Natural killer cell treated with Interleukin-12 subunit alpha and Interleukin-12 subunit beta and Interleukin-15 and Interleukin-18, amount 100 ng/mL, for 72 hours (primary cell): ENCODE measurements at regions not wholly inside any gene's neighbourhood (a gene's known extent, or its start where the extent isn't known, plus 50 kb on each side); places are given as distances from the start of the nearest gene placed in this dataset.
A peak's percentile ranks its signal among the peaks of the same experiment; 100 is the strongest.

ENCODE experiments used
- ATAC-seq, 2 donors: fragments of 150-1000 bp; cut with Tn5 transposase in 1 of 2; sonication (Bioruptor Pico), chemical (Tn5 transposase) in 1 of 2; 2 replicates each; pipeline ENCODE4 v1.10.0; 2021
- DNase-seq: peaks from one replicate; pipeline ENCODE4 v3.0.0; 2022; ENCODE audit warnings: low spot score
- H3K27ac Mint-ChIP-seq, 2 donors: 1 replicate in 1 of 2; 2 replicates in 1 of 2; pipeline ENCODE4 v1.8.0; 2022; ENCODE audit warnings: mixed read lengths in 2 of 2, mild to moderate bottlenecking in 1 of 2, moderate library complexity in 1 of 2
- H3K27me3 Mint-ChIP-seq, 2 donors: 1 replicate in 1 of 2; 2 replicates in 1 of 2; pipeline ENCODE4 v1.8.0; 2022; ENCODE audit warnings: mixed read lengths in 2 of 2
- H3K36me3 Mint-ChIP-seq: one replicate; pipeline ENCODE4 v1.8.0; 2022; ENCODE audit warnings: mixed read lengths
- H3K4me1 Mint-ChIP-seq, 2 donors: 1 replicate in 1 of 2; 2 replicates in 1 of 2; pipeline ENCODE4 v1.8.0; 2022; ENCODE audit warnings: low read depth in 2 of 2, mixed read lengths in 2 of 2, mild to moderate bottlenecking in 1 of 2
- H3K4me3 Mint-ChIP-seq: one replicate; pipeline ENCODE4 v1.8.0; 2022; ENCODE audit warnings: mixed read lengths
- H3K9me3 Mint-ChIP-seq: 2 replicates; pipeline ENCODE4 v1.8.0; 2022; ENCODE audit warnings: mixed read lengths

- ATAC-seq (no peak), DNase-seq (no peak)
- no peaks in the 10 kb centered on the region for H3K4me1 Mint-ChIP-seq
- no peak overlapping the region for H3K27ac Mint-ChIP-seq
- no peak overlapping the region for H3K4me3 Mint-ChIP-seq
- no peaks in the 10 kb centered on the region for H3K36me3 Mint-ChIP-seq
- H3K9me3 Mint-ChIP-seq: no peaks in the 10 kb centered on the region
- H3K27me3 Mint-ChIP-seq: peaks cover 26 to 44% of the 10 kb centered on the region in 2 donors
These were observed 500.0 kb upstream of the RUNX1 start for GRCh38 chr21:35548904-35549615.

- Mint-ChIP-seq H3K4me1 (no peaks in the 10 kb centered on the region), H3K9me3 (no peaks in the 10 kb centered on the region), H3K36me3 (no peaks in the 10 kb centered on the region), H3K27me3 (peaks cover 34 to 50% of the 10 kb centered on the region in 2 donors), H3K27ac (no peak overlapping the region), H3K4me3 (no peak overlapping the region)
- DNase-seq (no peak), ATAC-seq (no peak)
These were observed 499.1 kb upstream of the RUNX1 start for GRCh38 chr21:35547946-35548774.

GRCh38 chr21:35543746-35544145, 494.6 kb upstream of the RUNX1 start:
- H3K27me3 Mint-ChIP-seq: peaks cover 38 to 59% of the 10 kb centered on the region in 2 donors
- H3K36me3 Mint-ChIP-seq: no peaks in the 10 kb centered on the region
- DNase-seq (no peak), ATAC-seq (no peak)
- H3K4me3 Mint-ChIP-seq: no peak overlapping the region
- no peak overlapping the region for H3K27ac Mint-ChIP-seq
- H3K4me1 Mint-ChIP-seq: no peaks in the 10 kb centered on the region
- no peaks in the 10 kb centered on the region for H3K9me3 Mint-ChIP-seq

GRCh38 chr21:35540950-35541638, 492.0 kb upstream of the RUNX1 start:
- H3K27ac Mint-ChIP-seq: no peak overlapping the region
- H3K36me3 Mint-ChIP-seq: peaks cover 4% of the 10 kb centered on the region

GRCh38 chr21:35538386-35538785, 489.3 kb upstream of the RUNX1 start:
- DNase-seq (no peak), ATAC-seq (no peak)
- Mint-ChIP-seq H3K9me3 (peaks cover 4% of the 10 kb centered on the region), H3K4me3 (no peak overlapping the region), H3K36me3 (peaks cover 12% of the 10 kb centered on the region), H3K27ac (no peak overlapping the region), H3K4me1 (no peaks in the 10 kb centered on the region), H3K27me3 (peaks cover 15 to 42% of the 10 kb centered on the region in 2 donors)

More at GRCh38 chr21:35540950-35541638, 492.0 kb upstream of the RUNX1 start:
- peaks cover 28 to 56% of the 10 kb centered on the region in 2 donors for H3K27me3 Mint-ChIP-seq
- ATAC-seq (no peak), DNase-seq (no peak)
- H3K9me3 Mint-ChIP-seq: peaks cover 1% of the 10 kb centered on the region
- H3K4me1 Mint-ChIP-seq: no peaks in the 10 kb centered on the region
- no peak overlapping the region for H3K4me3 Mint-ChIP-seq

GRCh38 chr21:35537604-35538003, 488.5 kb upstream of the RUNX1 start:
- DNase-seq (no peak), ATAC-seq (no peak)
- H3K4me1 Mint-ChIP-seq: no peaks in the 10 kb centered on the region
- no peak overlapping the region for H3K4me3 Mint-ChIP-seq
- peaks cover 11 to 42% of the 10 kb centered on the region in 2 donors for H3K27me3 Mint-ChIP-seq
- peaks cover 4% of the 10 kb centered on the region for H3K9me3 Mint-ChIP-seq
- H3K27ac Mint-ChIP-seq: no peak overlapping the region
- peaks cover 12% of the 10 kb centered on the region for H3K36me3 Mint-ChIP-seq

- Mint-ChIP-seq H3K27me3 (peaks cover 7 to 25% of the 10 kb centered on the region in 2 donors), H3K4me3 (no peak overlapping the region), H3K4me1 (peaks cover 8 to 9% of the 10 kb centered on the region in 2 donors), H3K9me3 (peaks cover 4% of the 10 kb centered on the region), H3K27ac (no peak overlapping the region), H3K36me3 (peaks cover 12% of the 10 kb centered on the region)
- DNase-seq (no peak), ATAC-seq (no peak)
These were observed 484.8 kb upstream of the RUNX1 start for GRCh38 chr21:35533893-35534292.

- H3K4me3 Mint-ChIP-seq: no peak overlapping the region
- H3K9me3 Mint-ChIP-seq: no peaks in the 10 kb centered on the region
These were observed 481.7 kb upstream of the RUNX1 start for GRCh38 chr21:35530766-35531165.

GRCh38 chr21:35529171-35529863, 480.2 kb upstream of the RUNX1 start:
- H3K4me1 Mint-ChIP-seq: peaks cover 37 to 40% of the 10 kb centered on the region in 2 donors
- peak; percentile 71 to 76 for ATAC-seq
- peak overlapping the region; percentile 85 for H3K4me3 Mint-ChIP-seq
- H3K27me3 Mint-ChIP-seq: peaks cover 3 to 7% of the 10 kb centered on the region in 2 donors
- H3K27ac Mint-ChIP-seq: peak overlapping the region; percentile 74 to 88
- H3K9me3 Mint-ChIP-seq: no peaks in the 10 kb centered on the region
- H3K36me3 Mint-ChIP-seq: no peaks in the 10 kb centered on the region
- DNase-seq: no peak

More at GRCh38 chr21:35530766-35531165, 481.7 kb upstream of the RUNX1 start:
- Mint-ChIP-seq H3K27me3 (peaks cover 3 to 9% of the 10 kb centered on the region in 2 donors), H3K36me3 (peaks cover 5% of the 10 kb centered on the region), H3K27ac (no peak overlapping the region), H3K4me1 (peaks cover 27 to 29% of the 10 kb centered on the region in 2 donors)
- DNase-seq (no peak), ATAC-seq (no peak)

- DNase-seq (peak; percentile 67), ATAC-seq (peak; percentile 77 to 78)
- peak overlapping the region; percentile 74 to 88 for H3K27ac Mint-ChIP-seq
- H3K27me3 Mint-ChIP-seq: no peaks in the 10 kb centered on the region
- no peaks in the 10 kb centered on the region for H3K9me3 Mint-ChIP-seq
- H3K4me1 Mint-ChIP-seq: peaks cover 37 to 40% of the 10 kb centered on the region in 2 donors
- peak overlapping the region; percentile 85 for H3K4me3 Mint-ChIP-seq
- H3K36me3 Mint-ChIP-seq: no peaks in the 10 kb centered on the region
These were observed 479.3 kb upstream of the RUNX1 start for GRCh38 chr21:35528116-35529042.

- no peaks in the 10 kb centered on the region for H3K27me3 Mint-ChIP-seq
- H3K36me3 Mint-ChIP-seq: no peaks in the 10 kb centered on the region
- no peak overlapping the region for H3K4me3 Mint-ChIP-seq
- ATAC-seq (no peak), DNase-seq (no peak)
- H3K27ac Mint-ChIP-seq: no peak overlapping the region
- peaks cover 37 to 40% of the 10 kb centered on the region in 2 donors for H3K4me1 Mint-ChIP-seq
- no peaks in the 10 kb centered on the region for H3K9me3 Mint-ChIP-seq
These were observed 478.3 kb upstream of the RUNX1 start for GRCh38 chr21:35527358-35527757.

- DNase-seq: no peak
- peaks cover 37 to 40% of the 10 kb centered on the region in 2 donors for H3K4me1 Mint-ChIP-seq
- peak overlapping the region in 1 of 2 donors; percentile 74 for H3K27ac Mint-ChIP-seq
- ATAC-seq: peak in 1 of 2 donors; percentile 72
- no peaks in the 10 kb centered on the region for H3K27me3 Mint-ChIP-seq
- no peaks in the 10 kb centered on the region for H3K9me3 Mint-ChIP-seq
- no peak overlapping the region for H3K4me3 Mint-ChIP-seq
- no peaks in the 10 kb centered on the region for H3K36me3 Mint-ChIP-seq
These were observed 476.3 kb upstream of the RUNX1 start for GRCh38 chr21:35525443-35525842.
